CD4-positive, alpha-beta T cell (primary cell): ENCODE measurements at regions not wholly inside any gene's neighbourhood (a gene's known extent, or its start where the extent isn't known, plus 50 kb on each side); places are given as distances from the start of the nearest gene placed in this dataset.

Experiments
- ATAC-seq: fragments of 200-7000 bp; cut with Tn5 transposase; one replicate; pipeline ENCODE4 v1.10.0; 2022; ENCODE audit warnings: mild to moderate bottlenecking; ENCODE audit not compliant: poor library complexity
- CTCF ChIA-PET: fragments of 350-600 bp; sonication (Branson Sonifier 250); formaldehyde crosslinking; loops from one replicate; lab custom pipeline; 2021; ENCODE audit warnings: antibody characterized with exemption, inconsistent platforms; lab: Charles Lee
- POLR2A ChIA-PET: fragments of 350-600 bp; sonication (Branson Sonifier 250); formaldehyde crosslinking; loops from one replicate; lab custom pipeline; 2021; ENCODE audit warnings: antibody characterized with exemption, inconsistent platforms; lab: Charles Lee
- DNase-seq, 14 experiments: peaks; one replicate each; pipeline ENCODE4 v3.0.0-alpha.2; 2013 to 2020; ENCODE audit warnings: mixed read lengths in 2 of 14
- H3K27ac ChIP-seq, 2 donors: one replicate each; pipeline versions ENCODE4 v1.5.1 to v1.7.0; 2013; ENCODE audit warnings: low read length in 2 of 2, low read depth in 1 of 2, mild to moderate bottlenecking in 1 of 2
- H3K27me3 ChIP-seq, 2 experiments: 1 replicate in 1 of 2; 2 replicates in 1 of 2; pipeline versions ENCODE4 v1.6.1 to v1.7.0; 2013; ENCODE audit warnings: low read length in 2 of 2, control low read depth in 1 of 2, mild to moderate bottlenecking in 1 of 2, moderate library complexity in 1 of 2; ENCODE audit not compliant: insufficient read depth in 2 of 2, control insufficient read depth in 1 of 2
- H3K36me3 ChIP-seq: one replicate; pipeline ENCODE4 v1.6.1; 2013; ENCODE audit warnings: low read length, control low read depth; ENCODE audit not compliant: insufficient read depth
- H3K4me1 ChIP-seq: one replicate; pipeline ENCODE4 v1.6.1; 2013; ENCODE audit warnings: low read length, control low read depth; ENCODE audit not compliant: insufficient read depth
- H3K4me3 ChIP-seq: one replicate; pipeline ENCODE4 v1.5.1; 2013; ENCODE audit warnings: mild to moderate bottlenecking, low read length, moderate library complexity
- H3K9me3 ChIP-seq, 2 experiments: 1 replicate in 1 of 2; 2 replicates in 1 of 2; pipeline versions ENCODE4 v1.6.1 to v1.7.0; 2013; ENCODE audit warnings: low read length in 2 of 2, mild to moderate bottlenecking in 2 of 2, control low read depth in 1 of 2, moderate library complexity in 1 of 2; ENCODE audit not compliant: control insufficient read depth in 1 of 2, insufficient read depth in 1 of 2
- H3K27ac Mint-ChIP-seq: one replicate; pipeline ENCODE4 v1.8.0; 2020; ENCODE audit warnings: mixed read lengths
- H3K27me3 Mint-ChIP-seq: one replicate; pipeline ENCODE4 v1.8.0; 2021; ENCODE audit warnings: mixed read lengths
- H3K36me3 Mint-ChIP-seq: one replicate; pipeline ENCODE4 v1.8.0; 2021; ENCODE audit warnings: low read depth, mixed read lengths
- H3K4me1 Mint-ChIP-seq: one replicate; pipeline ENCODE4 v1.8.0; 2021; ENCODE audit warnings: low read depth, mixed read lengths
- H3K4me3 Mint-ChIP-seq: one replicate; pipeline ENCODE4 v1.8.0; 2020; ENCODE audit warnings: mild to moderate bottlenecking, mixed read lengths
- H3K9me3 Mint-ChIP-seq: one replicate; pipeline ENCODE4 v1.8.0; 2020; ENCODE audit warnings: mixed read lengths
- intact Hi-C, 2 experiments: fragments of 100-400 bp; cut with DNase I in 1 of 2; cut with micrococcal nuclease in 1 of 2; formaldehyde crosslinking; loops; one replicate each; pipeline versions ENCODE4 v1.15.1 to v1.9.0; 2023 to 2025; cut with DNase I, micrococcal nuclease
- TF ChIP-seq, protein P1 (sequence below): fragments of 200-600 bp; IDR thresholded peaks from one replicate; pipeline ENCODE4 v1.8.0; 2022; ENCODE audit warnings: antibody characterized with exemption, mild to moderate bottlenecking

DNA sequence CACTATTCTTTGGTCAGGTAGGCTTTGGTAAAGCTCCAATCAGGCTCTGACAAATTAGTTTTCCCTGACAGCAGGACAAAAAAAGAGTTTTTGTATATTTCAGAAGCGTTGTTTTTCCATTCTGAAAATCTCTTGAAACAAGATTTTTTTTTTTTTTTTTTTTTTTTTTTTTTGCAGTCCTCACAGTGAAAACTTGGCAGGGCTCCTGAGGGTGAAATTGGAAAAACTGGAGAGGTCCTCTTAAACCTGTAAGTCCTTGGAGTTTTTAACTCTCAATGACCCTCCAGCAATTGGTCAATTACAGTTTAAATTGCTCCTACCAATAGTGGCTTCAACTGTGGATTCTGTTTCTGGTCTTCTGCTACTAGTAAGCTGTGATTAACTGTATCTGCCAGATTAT, 244.5 kb upstream of the PKDCC start:
- no peaks in the 10 kb centered on the region for H3K36me3 ChIP-seq
- H3K27ac ChIP-seq = no peak overlapping the region
- ChIA-PET CTCF (no interaction called here), POLR2A (no interaction called here)
- H3K9me3 ChIP-seq = no peaks in the 10 kb centered on the region
- peaks cover 9% of the 10 kb centered on the region for H3K9me3 Mint-ChIP-seq
- TF ChIP-seq, protein P1, sequence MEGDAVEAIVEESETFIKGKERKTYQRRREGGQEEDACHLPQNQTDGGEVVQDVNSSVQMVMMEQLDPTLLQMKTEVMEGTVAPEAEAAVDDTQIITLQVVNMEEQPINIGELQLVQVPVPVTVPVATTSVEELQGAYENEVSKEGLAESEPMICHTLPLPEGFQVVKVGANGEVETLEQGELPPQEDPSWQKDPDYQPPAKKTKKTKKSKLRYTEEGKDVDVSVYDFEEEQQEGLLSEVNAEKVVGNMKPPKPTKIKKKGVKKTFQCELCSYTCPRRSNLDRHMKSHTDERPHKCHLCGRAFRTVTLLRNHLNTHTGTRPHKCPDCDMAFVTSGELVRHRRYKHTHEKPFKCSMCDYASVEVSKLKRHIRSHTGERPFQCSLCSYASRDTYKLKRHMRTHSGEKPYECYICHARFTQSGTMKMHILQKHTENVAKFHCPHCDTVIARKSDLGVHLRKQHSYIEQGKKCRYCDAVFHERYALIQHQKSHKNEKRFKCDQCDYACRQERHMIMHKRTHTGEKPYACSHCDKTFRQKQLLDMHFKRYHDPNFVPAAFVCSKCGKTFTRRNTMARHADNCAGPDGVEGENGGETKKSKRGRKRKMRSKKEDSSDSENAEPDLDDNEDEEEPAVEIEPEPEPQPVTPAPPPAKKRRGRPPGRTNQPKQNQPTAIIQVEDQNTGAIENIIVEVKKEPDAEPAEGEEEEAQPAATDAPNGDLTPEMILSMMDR = no peak
- no peak overlapping the region for H3K4me3 Mint-ChIP-seq
- H3K4me1 ChIP-seq = no peaks in the 10 kb centered on the region
- DNase-seq (no peak), ATAC-seq (no peak)
- H3K4me3 ChIP-seq = no peak overlapping the region
- peaks cover 4 to 6% of the 10 kb centered on the region in 2 experiments for H3K27me3 ChIP-seq
- peaks cover 75% of the 10 kb centered on the region for H3K27me3 Mint-ChIP-seq
- H3K27ac Mint-ChIP-seq = no peak overlapping the region
- H3K36me3 Mint-ChIP-seq = no peaks in the 10 kb centered on the region
- intact Hi-C loops = no loop called here
- no peaks in the 10 kb centered on the region for H3K4me1 Mint-ChIP-seq

GRCh38 chr2:41806286-41806685, 241.5 kb upstream of the PKDCC start:
- CTCF ChIA-PET = no interaction called here
- ATAC-seq (no peak), DNase-seq (no peak)
- peaks cover 80% of the 10 kb centered on the region for H3K27me3 Mint-ChIP-seq
- no peaks in the 10 kb centered on the region for H3K4me1 Mint-ChIP-seq
- no peaks in the 10 kb centered on the region for H3K4me1 ChIP-seq
- POLR2A ChIA-PET = interaction anchor here (0.7 kb wide), 1 partner anchor 672 kb away, joined by 3 read pairs; no protein-coding TSS in a partner anchor
- H3K9me3 Mint-ChIP-seq = peaks cover 5% of the 10 kb centered on the region
- no peak overlapping the region for H3K27ac Mint-ChIP-seq
- TF ChIP-seq, protein P1 = no peak
- no peaks in the 10 kb centered on the region for H3K36me3 Mint-ChIP-seq
- no peak overlapping the region for H3K27ac ChIP-seq
- intact Hi-C loops = no loop called here
- no peak overlapping the region for H3K4me3 Mint-ChIP-seq
- no peaks in the 10 kb centered on the region for H3K9me3 ChIP-seq
- no peaks in the 10 kb centered on the region for H3K36me3 ChIP-seq
- peaks cover 6 to 9% of the 10 kb centered on the region in 2 experiments for H3K27me3 ChIP-seq
- H3K4me3 ChIP-seq = no peak overlapping the region

- H3K4me1 ChIP-seq = no peaks in the 10 kb centered on the region
- no peaks in the 10 kb centered on the region for H3K36me3 ChIP-seq
- ChIA-PET POLR2A (no interaction called here), CTCF (no interaction called here)
- TF ChIP-seq, protein P1 = no peak
- H3K9me3 Mint-ChIP-seq = peaks cover 11% of the 10 kb centered on the region
- peaks cover 10 to 23% of the 10 kb centered on the region in 2 experiments for H3K9me3 ChIP-seq
- peaks cover 4 to 5% of the 10 kb centered on the region in 2 experiments for H3K27me3 ChIP-seq
- DNase-seq (no peak), ATAC-seq (no peak)
- intact Hi-C loops = no loop called here
- H3K27me3 Mint-ChIP-seq = peaks cover 42% of the 10 kb centered on the region
- no peak overlapping the region for H3K27ac Mint-ChIP-seq
- H3K27ac ChIP-seq = no peak overlapping the region
- no peaks in the 10 kb centered on the region for H3K36me3 Mint-ChIP-seq
- H3K4me3 Mint-ChIP-seq = no peak overlapping the region
- no peaks in the 10 kb centered on the region for H3K4me1 Mint-ChIP-seq
- no peak overlapping the region for H3K4me3 ChIP-seq
These were observed 226.7 kb upstream of the PKDCC start for GRCh38 chr2:41821167-41821566.
